ENCODE measurements at regions not wholly inside any gene's neighbourhood (a gene's known extent, or its start where the extent isn't known, plus 50 kb on each side); places are given as distances from the start of the nearest gene placed in this dataset.

GRCh38 chr1:94335447-94335846 lies 82.7 kb upstream of the ABCD3 start:
- no peak overlapping the region for H3K27ac Mint-ChIP-seq
- CTCF ChIA-PET, result interaction anchor here (0.8 to 5.9 kb wide), 17 partner anchors 10 to 309 kb away, joined by 3 to 64 read pairs (median 4); no protein-coding TSS in a partner anchor
- no peak overlapping the region for H3K4me3 Mint-ChIP-seq
- no peak for DNase-seq
- H3K4me1 Mint-ChIP-seq, result no peaks in the 10 kb centered on the region
- H3K36me3 Mint-ChIP-seq, result no peaks in the 10 kb centered on the region
- H3K9me3 Mint-ChIP-seq, result no peaks in the 10 kb centered on the region
- peaks cover 48% of the 10 kb centered on the region for H3K27me3 Mint-ChIP-seq

GRCh38 chr1:94334764-94335163 lies 83.4 kb upstream of the ABCD3 start:
- CTCF ChIA-PET, result interaction anchor here (0.8 to 5.9 kb wide), 11 partner anchors 9 to 309 kb away, joined by 3 to 64 read pairs (median 8); no protein-coding TSS in a partner anchor
- Mint-ChIP-seq H3K9me3 (no peaks in the 10 kb centered on the region), H3K4me3 (no peak overlapping the region), H3K27me3 (peaks cover 50% of the 10 kb centered on the region), H3K4me1 (no peaks in the 10 kb centered on the region), H3K27ac (no peak overlapping the region), H3K36me3 (no peaks in the 10 kb centered on the region)
- DNase-seq, result no peak

DNA sequence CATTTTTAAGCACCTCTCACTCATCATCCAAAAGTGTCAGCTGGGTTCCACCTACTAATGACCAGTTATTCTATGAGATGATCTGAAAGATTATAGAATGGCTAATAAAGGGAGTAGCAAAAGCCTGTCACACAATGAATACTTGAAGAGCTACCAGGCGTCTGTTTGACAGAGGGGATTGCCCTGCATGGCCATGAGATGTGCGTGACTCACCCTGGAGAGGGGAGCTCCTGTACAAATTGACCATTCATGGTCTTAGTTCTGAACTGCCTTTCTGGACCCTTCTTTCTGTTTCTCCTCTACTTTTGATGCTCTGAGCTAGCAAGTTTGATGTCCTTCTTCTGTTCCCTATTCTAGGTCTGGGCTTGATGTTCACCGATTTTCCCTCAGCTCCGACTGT lies 85.2 kb upstream of the ABCD3 start:
- no peak overlapping the region for H3K4me3 Mint-ChIP-seq
- no peaks in the 10 kb centered on the region for H3K9me3 Mint-ChIP-seq
- no peak for DNase-seq
- H3K27ac Mint-ChIP-seq, result no peak overlapping the region
- no peaks in the 10 kb centered on the region for H3K36me3 Mint-ChIP-seq
- peaks cover 42% of the 10 kb centered on the region for H3K27me3 Mint-ChIP-seq
- no peaks in the 10 kb centered on the region for H3K4me1 Mint-ChIP-seq
- CTCF ChIA-PET, result interaction anchor here (2.0 to 5.9 kb wide), 4 partner anchors 131 to 293 kb away, joined by 7 to 64 read pairs (median 25); no protein-coding TSS in a partner anchor

DNA sequence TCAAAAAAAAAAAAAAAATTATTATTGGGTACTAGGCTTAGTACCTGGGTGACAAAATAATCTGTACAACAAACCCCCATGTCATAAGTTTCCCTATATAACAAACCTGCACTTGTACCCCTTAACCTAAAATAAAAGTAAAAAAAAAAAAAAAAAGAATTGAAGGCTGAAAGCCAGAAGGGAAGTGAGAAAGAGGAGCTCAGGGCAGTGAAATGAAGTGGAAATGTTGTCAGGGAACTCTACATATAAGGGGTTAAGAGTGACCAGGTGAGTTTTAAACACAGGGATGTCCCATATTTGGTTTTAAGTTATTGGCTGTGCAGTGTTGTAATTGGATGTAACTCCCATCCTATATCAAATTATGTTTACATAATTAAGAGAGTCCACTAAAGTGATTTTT lies 85.7 kb upstream of the ABCD3 start:
- Mint-ChIP-seq H3K27ac (no peak overlapping the region), H3K27me3 (peaks cover 39% of the 10 kb centered on the region), H3K4me3 (no peak overlapping the region), H3K36me3 (no peaks in the 10 kb centered on the region), H3K4me1 (no peaks in the 10 kb centered on the region), H3K9me3 (no peaks in the 10 kb centered on the region)
- CTCF ChIA-PET, result interaction anchor here (0.8 to 5.9 kb wide), 4 partner anchors 131 to 292 kb away, joined by 3 to 42 read pairs (median 5); no protein-coding TSS in a partner anchor
- no peak for DNase-seq

- Mint-ChIP-seq H3K27me3 (peaks cover 42% of the 10 kb centered on the region), H3K4me1 (no peaks in the 10 kb centered on the region), H3K9me3 (no peaks in the 10 kb centered on the region), H3K27ac (no peak overlapping the region), H3K36me3 (no peaks in the 10 kb centered on the region), H3K4me3 (no peak overlapping the region)
- no peak for DNase-seq
- CTCF ChIA-PET, result interaction anchor here (0.6 to 2.5 kb wide), 6 partner anchors 268 to 304 kb away, joined by 3 to 13 read pairs (median 4); no protein-coding TSS in a partner anchor
Observed at GRCh38 chr1:94329986-94330385, 88.2 kb upstream of the ABCD3 start.

GRCh38 chr1:94329276-94329675 lies 88.9 kb upstream of the ABCD3 start:
- H3K36me3 Mint-ChIP-seq, result no peaks in the 10 kb centered on the region
- H3K4me1 Mint-ChIP-seq, result no peaks in the 10 kb centered on the region
- CTCF ChIA-PET, result interaction anchor here (0.6 to 2.5 kb wide), 6 partner anchors 267 to 303 kb away, joined by 3 to 13 read pairs (median 4); no protein-coding TSS in a partner anchor
- no peak overlapping the region for H3K4me3 Mint-ChIP-seq
- H3K27me3 Mint-ChIP-seq, result peaks cover 44% of the 10 kb centered on the region
- H3K9me3 Mint-ChIP-seq, result no peaks in the 10 kb centered on the region
- no peak for DNase-seq
- H3K27ac Mint-ChIP-seq, result no peak overlapping the region

DNA sequence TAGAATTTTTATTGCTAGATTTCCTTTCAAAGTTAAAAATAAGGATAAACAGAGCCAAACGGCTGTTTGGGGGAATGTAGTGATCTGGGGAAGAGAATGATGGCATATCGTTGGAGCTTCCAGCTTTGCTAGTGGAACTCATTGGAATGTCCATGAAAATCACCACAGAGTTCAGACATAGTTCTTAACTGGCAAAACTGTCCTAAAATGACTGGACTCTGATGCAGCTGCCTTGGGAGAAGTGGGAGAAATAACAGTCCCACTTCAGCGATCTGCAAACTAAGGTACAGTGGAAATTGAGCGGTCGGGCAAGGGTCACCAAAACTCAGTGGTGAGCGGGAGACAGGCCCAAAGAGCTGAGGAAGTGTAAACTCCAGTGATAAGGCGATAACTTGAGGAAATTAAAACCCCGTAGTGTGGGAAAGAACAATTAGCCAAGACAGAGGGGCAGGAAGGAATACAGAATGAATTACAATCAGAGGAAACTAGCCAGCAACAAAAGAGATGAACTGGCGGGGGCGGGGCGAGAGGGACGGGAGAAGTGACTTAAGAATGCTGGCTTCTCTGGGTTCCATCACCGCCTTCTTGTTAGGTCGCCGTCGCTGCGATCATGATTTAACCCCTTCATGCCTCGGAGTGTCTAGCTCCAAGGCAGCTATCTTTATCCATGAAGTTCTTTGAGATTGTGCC lies 89.8 kb upstream of the ARHGAP29 start:
- no peaks in the 10 kb centered on the region for H3K36me3 Mint-ChIP-seq
- no peak overlapping the region for H3K27ac Mint-ChIP-seq
- no peaks in the 10 kb centered on the region for H3K9me3 Mint-ChIP-seq
- H3K4me3 Mint-ChIP-seq, result no peak overlapping the region
- H3K4me1 Mint-ChIP-seq, result no peaks in the 10 kb centered on the region
- peaks cover 39% of the 10 kb centered on the region for H3K27me3 Mint-ChIP-seq
- CTCF ChIA-PET, result interaction anchor here (1.6 kb wide), 1 partner anchor 287 kb away, joined by 5 read pairs; no protein-coding TSS in a partner anchor
- DNase-seq, result no peak

DNA sequence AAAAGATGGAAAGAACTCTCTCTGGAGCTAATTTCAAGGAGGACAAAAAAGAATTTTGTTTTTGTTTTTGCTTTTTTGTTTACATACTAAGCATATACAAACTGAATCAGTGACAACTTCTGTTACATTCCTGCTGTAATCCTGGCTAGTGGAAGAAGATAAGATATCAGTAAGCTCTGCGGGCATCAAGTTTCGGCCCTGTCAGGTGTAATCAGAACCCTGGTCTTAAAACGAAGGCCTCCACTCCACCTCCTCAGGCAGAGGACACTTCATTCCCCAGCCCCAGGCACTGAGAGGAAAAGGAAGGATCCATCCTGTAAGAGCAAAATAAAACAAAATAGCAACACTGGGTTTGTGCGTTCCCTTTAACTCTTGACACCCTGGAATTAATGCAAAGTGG lies 88.9 kb upstream of the ARHGAP29 start:
- Mint-ChIP-seq H3K27me3 (peaks cover 35% of the 10 kb centered on the region), H3K27ac (no peak overlapping the region), H3K9me3 (no peaks in the 10 kb centered on the region), H3K4me1 (no peaks in the 10 kb centered on the region), H3K36me3 (no peaks in the 10 kb centered on the region), H3K4me3 (no peak overlapping the region)
- CTCF ChIA-PET, result interaction anchor here (1.6 kb wide), 1 partner anchor 286 kb away, joined by 5 read pairs; no protein-coding TSS in a partner anchor
- no peak for DNase-seq

DNA sequence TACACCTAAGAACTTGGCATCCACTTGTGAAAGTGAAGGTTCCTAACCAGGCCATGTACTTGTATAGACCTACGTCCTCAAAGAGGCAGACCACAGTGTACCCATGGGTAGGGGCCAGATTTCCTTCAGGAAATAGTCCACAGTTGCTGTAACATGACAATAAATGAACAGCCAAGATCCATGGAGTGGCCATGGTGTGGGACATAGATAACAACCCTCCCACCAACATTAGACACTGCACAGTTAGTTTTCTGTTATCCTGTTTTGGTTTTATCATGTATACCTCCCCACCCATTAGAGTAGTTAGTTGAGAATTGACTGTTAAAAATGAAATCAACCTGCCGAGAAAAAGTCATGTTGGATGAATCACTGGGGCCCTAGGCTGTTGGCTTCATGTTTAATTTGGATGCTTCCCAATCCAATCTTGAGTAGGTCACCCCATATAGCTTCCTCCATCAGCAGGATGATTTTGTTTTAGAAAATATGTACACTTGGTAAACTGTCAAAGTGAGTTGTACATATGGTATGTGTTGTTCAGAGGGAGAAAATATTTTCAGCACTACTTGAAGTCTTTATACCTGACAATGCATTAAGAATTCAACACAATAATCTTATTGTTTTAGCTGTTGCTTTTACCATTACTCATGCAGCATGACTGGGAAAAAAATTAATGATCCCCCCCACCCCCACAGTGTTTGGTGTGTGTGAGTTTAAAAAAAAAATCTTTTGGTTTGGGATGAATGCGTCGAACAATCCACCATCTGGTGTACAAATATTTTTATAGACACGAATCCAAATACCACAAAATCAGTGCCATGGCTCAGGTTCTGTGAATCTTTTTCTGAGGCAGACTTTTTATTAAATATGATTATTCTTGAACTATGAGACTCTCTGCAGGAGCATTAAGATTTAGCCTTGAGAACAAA lies 88.3 kb upstream of the ARHGAP29 start:
- CTCF ChIA-PET, result interaction anchor here (1.5 to 1.6 kb wide), 2 partner anchors 9 to 286 kb away, joined by 4 to 5 read pairs; no protein-coding TSS in a partner anchor
- H3K9me3 Mint-ChIP-seq, result no peaks in the 10 kb centered on the region
- H3K4me1 Mint-ChIP-seq, result no peaks in the 10 kb centered on the region
- DNase-seq, result no peak
- no peak overlapping the region for H3K27ac Mint-ChIP-seq
- H3K36me3 Mint-ChIP-seq, result no peaks in the 10 kb centered on the region
- peaks cover 35% of the 10 kb centered on the region for H3K27me3 Mint-ChIP-seq
- no peak overlapping the region for H3K4me3 Mint-ChIP-seq

DNA sequence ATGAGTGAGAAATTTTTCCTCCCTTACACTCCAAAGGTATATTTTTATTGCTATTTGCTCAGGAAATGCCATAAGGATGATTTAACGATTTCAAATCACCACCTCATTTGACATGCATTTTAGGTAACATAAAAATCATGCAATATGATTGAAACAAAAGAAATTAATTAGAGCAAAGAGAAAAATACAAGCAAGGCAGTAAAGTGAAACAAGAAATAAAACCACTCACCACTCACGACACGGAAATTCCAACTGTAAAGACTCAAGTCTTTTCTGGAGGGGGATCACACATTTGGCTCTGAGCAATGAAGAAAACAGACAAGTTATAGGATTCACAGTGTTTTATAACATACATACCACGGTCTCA lies 86.8 kb upstream of the ARHGAP29 start:
- no peaks in the 10 kb centered on the region for H3K4me1 Mint-ChIP-seq
- no peak overlapping the region for H3K27ac Mint-ChIP-seq
- H3K36me3 Mint-ChIP-seq, result no peaks in the 10 kb centered on the region
- DNase-seq, result no peak
- CTCF ChIA-PET, result no interaction called here
- no peaks in the 10 kb centered on the region for H3K9me3 Mint-ChIP-seq
- H3K4me3 Mint-ChIP-seq, result no peak overlapping the region
- H3K27me3 Mint-ChIP-seq, result peaks cover 27% of the 10 kb centered on the region

- H3K27ac Mint-ChIP-seq, result no peak overlapping the region
- no peak overlapping the region for H3K4me3 Mint-ChIP-seq
- no peaks in the 10 kb centered on the region for H3K9me3 Mint-ChIP-seq
- no peaks in the 10 kb centered on the region for H3K4me1 Mint-ChIP-seq
- CTCF ChIA-PET, result no interaction called here
- peaks cover 27% of the 10 kb centered on the region for H3K27me3 Mint-ChIP-seq
- DNase-seq, result no peak
- H3K36me3 Mint-ChIP-seq, result no peaks in the 10 kb centered on the region
Observed at GRCh38 chr1:94323311-94324177, 86.2 kb upstream of the ARHGAP29 start.

DNA sequence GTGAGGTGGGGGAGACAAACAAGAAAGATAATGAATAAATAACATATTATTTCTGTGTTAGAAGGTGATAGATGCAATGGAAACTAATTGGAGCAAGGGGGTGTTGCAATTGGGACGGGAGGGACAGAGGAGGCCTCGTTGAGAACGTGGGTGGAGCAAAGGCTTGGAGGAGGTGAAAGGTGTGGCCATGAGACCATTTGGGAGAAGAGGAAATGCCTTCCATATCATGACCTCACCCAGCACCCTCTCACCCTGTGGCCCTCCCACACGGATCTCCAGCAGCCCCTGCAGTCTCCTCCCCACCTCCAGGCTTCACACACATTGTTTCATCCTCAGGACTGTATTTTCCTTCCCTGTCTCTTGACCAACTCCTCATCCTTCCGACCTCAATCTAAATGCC lies 85.3 kb upstream of the ARHGAP29 start:
- H3K36me3 Mint-ChIP-seq, result no peaks in the 10 kb centered on the region
- no peak overlapping the region for H3K27ac Mint-ChIP-seq
- no peaks in the 10 kb centered on the region for H3K4me1 Mint-ChIP-seq
- DNase-seq, result no peak
- peaks cover 27% of the 10 kb centered on the region for H3K27me3 Mint-ChIP-seq
- no peaks in the 10 kb centered on the region for H3K9me3 Mint-ChIP-seq
- H3K4me3 Mint-ChIP-seq, result no peak overlapping the region
- CTCF ChIA-PET, result no interaction called here

DNA sequence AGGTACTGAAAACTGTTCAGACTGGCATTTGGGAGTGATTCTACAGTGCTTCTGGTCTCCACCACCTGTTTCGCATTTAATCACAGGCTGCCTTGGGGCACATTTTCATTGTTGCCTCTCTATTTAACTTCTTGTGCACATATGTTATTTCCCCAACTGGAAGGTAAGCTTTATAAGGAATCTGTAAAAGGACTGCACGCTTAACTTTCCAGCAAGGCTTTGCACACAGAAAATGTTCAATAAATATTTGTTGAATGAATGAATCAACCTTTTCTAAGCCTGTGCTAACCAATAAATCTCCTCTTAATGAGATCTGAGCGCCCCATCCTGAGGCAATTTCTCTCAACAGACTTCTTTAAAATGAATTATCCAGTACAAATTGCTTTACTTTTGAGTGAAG lies 84.3 kb upstream of the ARHGAP29 start:
- H3K4me1 Mint-ChIP-seq, result no peaks in the 10 kb centered on the region
- no peaks in the 10 kb centered on the region for H3K36me3 Mint-ChIP-seq
- H3K9me3 Mint-ChIP-seq, result no peaks in the 10 kb centered on the region
- H3K27me3 Mint-ChIP-seq, result peaks cover 18% of the 10 kb centered on the region
- H3K27ac Mint-ChIP-seq, result no peak overlapping the region
- no peak overlapping the region for H3K4me3 Mint-ChIP-seq
- DNase-seq, result no peak
- CTCF ChIA-PET, result no interaction called here

All from activated naive CD4-positive, alpha-beta T cell treated with anti-CD3 and anti-CD28 coated beads, Interleukin-2, amount 10 ng/mL, durations not matched to agents 7 days and 5 days (primary cell).